A673 (cell line): ENCODE measurements at regions not wholly inside any gene's neighbourhood (a gene's known extent, or its start where the extent isn't known, plus 50 kb on each side); places are given as distances from the start of the nearest gene placed in this dataset.
"Not testable (repeated sequence)": the region's sequence is repeated elsewhere in the genome, so short reads cannot be mapped to it uniquely, and the experiment has no call there.

Experiments used
- CTCF ChIP-seq: fragments of 300-800, 200-600 bp; sonication (generic); conservative IDR thresholded peaks from 2 replicates; pipeline ENCODE4 v1.5.1; 2017; ENCODE audit warnings: low read depth, mild to moderate bottlenecking, antibody characterized with exemption, low read length, moderate library complexity, mixed read lengths
- EZH2 ChIP-seq: fragments of 200-600 bp; sonication (generic); IDR thresholded peaks from 2 replicates; pipeline ENCODE4 v1.6.1; 2017; ENCODE audit warnings: borderline replicate concordance, low read depth, mild to moderate bottlenecking, mixed read lengths, antibody characterized with exemption, low read length; ENCODE audit not compliant: poor library complexity, severe bottlenecking

GRCh38 chr2:63746548-63746947 is 95.1 kb upstream of the UGP2 start:
- not testable (repeated sequence) for TF ChIP-seq CTCF, EZH2
